HG02973 (cell line): ENCODE measurements at regions not wholly inside any gene's neighbourhood (a gene's known extent, or its start where the extent isn't known, plus 50 kb on each side); places are given as distances from the start of the nearest gene placed in this dataset.
"Not testable (repeated sequence)": the region's sequence is repeated elsewhere in the genome, so short reads cannot be mapped to it uniquely, and the experiment has no call there.

Source experiments
- ATAC-seq: cut with Tn5 transposase; IDR thresholded peaks from one replicate; pipeline ENCODE4 v1.9.1; 2021; ENCODE audit warnings: moderate library complexity; ENCODE audit not compliant: unreplicated experiment

DNA sequence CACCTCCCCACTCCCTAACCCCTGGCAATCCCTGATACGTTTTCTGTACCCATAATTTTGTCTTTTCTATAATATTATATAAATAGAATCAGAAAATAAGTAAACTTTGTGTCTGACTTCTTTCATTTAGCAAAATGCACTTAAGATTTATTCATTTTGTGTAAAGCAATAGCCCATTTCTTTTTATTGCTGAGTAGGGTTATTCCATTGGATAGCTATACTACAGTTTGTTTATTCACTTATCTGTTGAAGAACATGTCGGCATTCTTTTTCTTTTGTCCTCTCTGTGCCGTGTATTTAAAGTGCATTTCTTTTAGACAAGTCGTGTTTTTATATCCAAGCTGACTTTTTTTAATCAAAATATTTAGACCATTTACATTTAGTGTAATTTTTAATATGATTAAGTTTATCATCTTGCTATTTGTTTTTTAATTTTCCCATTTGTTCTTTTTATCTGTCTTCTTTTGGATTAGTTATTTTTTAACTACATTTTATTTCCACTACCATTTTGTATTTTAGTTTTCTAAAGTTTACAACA, 176.4 kb upstream of the TSHZ3 start:
- ATAC-seq = no peak

GRCh38 chr19:31527443-31527842, 178.2 kb upstream of the TSHZ3 start:
- ATAC-seq = no peak

DNA sequence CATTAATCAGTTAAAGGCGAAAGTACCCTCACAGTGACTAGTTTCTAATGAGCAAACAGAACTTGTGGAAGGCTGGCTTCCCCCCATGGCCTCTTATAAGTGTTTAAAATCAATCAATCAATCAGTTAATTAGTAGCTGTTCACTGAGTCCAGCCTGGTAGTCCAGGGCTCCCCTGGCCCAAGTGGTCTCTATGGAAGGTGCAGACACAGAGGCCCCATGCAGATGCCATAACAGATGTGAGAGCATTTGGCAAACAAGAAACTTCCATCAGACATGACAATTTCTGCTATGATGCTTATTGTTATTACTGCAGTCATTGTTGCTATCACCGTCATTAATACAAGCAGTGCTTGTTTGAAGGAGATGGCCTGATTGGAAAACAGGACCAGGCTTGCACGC, 179.0 kb upstream of the TSHZ3 start:
- no peak for ATAC-seq

GRCh38 chr19:31529121-31529520, 179.9 kb upstream of the TSHZ3 start:
- ATAC-seq = no peak

- no peak for ATAC-seq
Observed at GRCh38 chr19:31530781-31531180, 181.5 kb upstream of the TSHZ3 start.

- no peak for ATAC-seq
Observed at GRCh38 chr19:31531326-31531725, 182.1 kb upstream of the TSHZ3 start.

GRCh38 chr19:31532034-31532433, 182.8 kb upstream of the TSHZ3 start:
- no peak for ATAC-seq

DNA sequence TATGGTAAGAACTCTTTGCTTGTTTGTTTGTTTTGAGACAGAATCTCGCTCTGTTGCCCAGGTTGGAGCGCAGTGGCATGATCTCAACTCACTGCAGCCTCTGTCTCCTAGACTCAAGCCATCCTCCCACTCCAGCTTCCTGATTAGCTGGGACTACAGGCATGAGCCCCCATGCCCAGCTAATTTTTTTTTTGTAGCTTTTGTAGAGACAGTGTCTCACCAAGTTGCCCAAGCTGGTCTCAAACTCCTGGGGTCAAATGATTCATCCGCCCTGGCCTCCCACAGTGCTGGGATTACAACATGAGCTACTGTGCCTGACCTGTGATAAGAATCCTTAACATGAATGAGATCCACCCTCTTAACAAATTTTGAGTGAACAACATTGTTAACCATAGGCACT, 183.9 kb upstream of the TSHZ3 start:
- no peak for ATAC-seq

DNA sequence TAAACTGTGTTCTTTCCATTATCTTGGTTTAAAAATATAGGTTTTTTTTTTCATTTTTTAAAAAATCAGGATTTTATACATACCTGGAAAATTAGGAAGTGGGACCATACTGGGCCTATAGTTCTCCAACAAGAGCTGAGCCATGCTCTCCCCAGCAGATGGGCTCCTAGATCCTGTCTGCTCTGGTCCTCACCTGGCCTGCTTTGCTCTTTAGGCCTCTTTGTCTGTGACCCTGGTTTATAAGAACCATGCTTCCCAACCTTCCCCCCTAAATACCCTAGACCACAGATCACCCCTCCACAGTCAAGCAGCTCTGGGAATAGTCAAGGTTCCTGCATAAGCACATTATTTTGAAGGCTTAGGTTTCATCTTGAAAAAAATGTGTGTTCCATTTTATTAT, 185.0 kb upstream of the TSHZ3 start:
- no peak for ATAC-seq

- ATAC-seq = no peak
Observed at GRCh38 chr19:31534786-31535657, 185.8 kb upstream of the TSHZ3 start.

GRCh38 chr19:31535691-31536460, 186.6 kb upstream of the TSHZ3 start:
- no peak for ATAC-seq

DNA sequence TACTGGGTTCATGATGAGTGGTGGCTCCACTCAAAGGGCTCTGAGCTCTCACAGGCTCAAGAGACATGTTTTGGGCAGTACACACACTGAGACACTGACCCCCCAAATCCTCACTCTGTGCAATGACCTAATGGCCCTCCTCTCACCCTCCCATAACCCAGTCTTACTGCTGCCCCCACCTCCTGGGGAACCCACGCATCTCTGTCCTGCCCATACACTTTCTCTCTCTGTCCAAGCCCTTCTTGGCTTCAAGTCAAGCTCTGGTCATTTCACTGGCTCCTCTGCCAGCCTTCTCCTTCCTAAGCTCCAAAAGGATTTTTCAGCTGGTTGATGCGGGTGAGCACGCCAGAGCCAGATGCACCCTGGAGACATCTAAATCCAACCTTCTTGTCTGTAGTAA, 187.9 kb upstream of the TSHZ3 start:
- no peak for ATAC-seq

DNA sequence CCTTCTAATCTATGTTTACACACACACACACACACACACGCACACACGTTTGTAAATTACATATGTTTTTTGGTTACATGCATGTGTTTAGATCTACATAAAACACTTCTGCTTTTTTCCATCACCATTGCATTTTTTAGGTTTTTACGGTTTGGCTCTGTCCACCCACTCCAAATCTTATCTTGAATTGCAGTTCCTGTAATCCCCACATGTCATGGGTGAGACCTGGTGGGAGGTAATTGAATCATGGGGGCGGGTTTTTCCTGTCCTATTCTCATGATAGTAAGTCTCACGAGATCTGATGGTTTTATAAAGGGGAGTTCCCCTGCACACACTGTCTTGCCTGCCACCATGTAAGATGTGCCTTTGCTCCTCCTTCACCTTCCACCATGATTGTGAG, 188.7 kb upstream of the TSHZ3 start:
- not testable (repeated sequence) for ATAC-seq

GRCh38 chr19:31538879-31539278, 189.6 kb upstream of the TSHZ3 start:
- ATAC-seq = no peak

DNA sequence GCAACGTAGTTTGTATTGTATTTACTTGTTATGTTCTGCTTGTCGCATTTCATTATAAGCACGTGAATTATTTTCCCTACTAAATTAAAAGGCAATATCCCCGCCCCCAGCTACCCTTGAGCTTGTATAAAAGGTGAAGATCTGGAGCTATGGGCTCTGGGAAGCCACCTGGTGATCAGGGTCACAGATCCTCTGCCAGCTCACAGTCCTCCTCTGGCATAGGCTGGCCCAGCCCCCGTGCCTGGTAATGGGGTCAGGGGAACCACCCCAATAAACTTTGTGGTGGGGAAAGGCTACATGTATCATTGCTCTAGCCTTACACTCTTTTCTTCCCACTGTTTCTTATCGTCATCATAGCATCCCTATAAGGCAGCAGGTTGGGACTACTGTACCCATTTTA, 190.2 kb upstream of the TSHZ3 start:
- no peak for ATAC-seq

DNA sequence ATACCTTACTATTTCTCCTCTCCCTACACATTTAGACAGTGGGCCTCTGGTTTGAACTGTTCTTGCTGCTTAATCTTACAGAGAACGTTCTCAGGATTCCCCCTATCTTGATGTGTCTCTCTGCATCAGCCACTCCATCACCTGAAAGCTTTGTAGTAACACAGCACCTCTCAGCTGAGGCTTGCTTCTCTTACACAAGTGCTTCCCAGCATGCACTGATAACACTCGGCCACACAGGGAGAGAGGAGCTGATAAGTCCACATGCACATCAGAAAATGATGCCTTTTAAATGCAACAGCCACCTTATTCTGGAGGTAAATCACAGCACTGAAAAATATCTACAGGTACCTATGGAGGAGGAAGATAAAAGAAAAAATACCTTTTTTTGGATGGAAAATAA, 192.2 kb upstream of the TSHZ3 start:
- no peak for ATAC-seq

- ATAC-seq = no peak
Observed at GRCh38 chr19:31543456-31543855, 194.2 kb upstream of the TSHZ3 start.

DNA sequence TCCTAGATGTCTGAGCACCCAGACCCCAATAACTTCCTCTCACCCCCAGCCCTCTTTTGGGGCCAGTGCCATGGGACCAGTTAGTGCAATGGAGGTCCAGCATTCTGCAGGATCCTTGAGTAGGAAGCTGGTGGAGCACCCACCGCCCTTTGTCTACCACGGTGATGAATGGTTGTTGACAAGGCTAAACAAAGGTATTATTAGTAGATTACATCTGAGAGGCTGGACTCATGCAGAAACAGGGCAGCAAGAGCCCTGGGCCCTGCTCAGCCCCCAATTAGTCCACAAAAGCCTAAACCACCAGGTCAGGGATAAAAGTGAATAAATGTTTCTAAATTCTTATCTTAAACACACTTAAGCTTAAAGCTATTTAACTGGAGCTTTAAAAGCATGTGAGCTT, 196.5 kb upstream of the TSHZ3 start:
- ATAC-seq = no peak

GRCh38 chr19:31546205-31546960, 197.1 kb upstream of the TSHZ3 start:
- ATAC-seq = no peak

DNA sequence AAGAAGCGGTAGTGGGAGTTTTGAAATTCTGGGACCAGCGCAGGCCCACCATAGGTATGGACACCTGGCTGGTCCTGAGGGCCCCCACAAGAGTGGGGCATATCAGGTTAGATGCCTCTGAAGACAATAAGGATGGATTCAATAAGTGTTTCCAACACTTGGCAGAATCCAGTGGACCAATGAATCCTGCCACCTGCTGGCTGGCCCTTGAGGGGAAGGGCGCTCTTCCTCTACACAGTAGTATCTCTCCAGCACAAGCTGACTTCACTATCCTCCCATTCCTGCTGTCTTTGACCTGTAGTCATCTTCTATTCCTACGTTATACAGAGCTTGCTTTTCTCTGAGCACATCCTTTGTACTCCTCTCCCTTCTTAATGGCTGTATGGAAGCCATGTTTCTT, 199.7 kb upstream of the TSHZ3 start:
- ATAC-seq = no peak

DNA sequence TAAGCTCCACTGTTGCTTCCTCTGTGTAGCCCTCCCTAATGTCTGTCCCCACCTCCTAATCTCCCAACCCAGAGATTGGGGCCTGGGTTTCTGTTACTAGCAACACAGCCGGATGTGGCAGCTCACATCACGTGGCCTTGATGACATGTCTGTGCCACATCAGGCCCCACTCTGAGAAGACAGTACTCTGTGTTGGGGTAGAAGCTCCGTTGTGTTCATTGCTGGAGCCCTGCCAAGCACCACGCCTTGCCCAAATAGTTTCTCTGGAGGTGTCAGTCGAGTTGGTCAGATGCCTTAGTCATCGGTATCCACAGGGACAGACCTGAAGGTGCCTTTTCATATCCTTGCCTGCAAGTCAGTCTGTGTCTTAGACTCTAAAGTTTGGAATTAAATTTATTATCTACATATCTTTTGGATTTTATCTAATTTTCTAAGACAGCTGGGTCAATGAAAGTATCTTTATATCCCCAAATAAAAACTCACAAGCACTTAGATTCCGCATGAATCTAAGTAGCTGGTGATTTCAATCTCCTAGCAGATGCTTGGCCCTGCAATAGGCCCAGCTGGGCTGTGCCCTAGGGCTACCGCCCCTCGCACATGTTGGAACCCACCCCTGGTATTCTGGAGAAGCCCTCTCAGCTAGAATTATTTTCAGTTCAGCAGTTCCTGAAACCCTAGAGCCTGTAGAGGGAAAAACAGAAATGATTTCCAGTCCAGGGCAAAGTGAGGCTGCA, 204.0 kb upstream of the TSHZ3 start:
- no peak for ATAC-seq
